ENCODE measurements at regions not wholly inside any gene's neighbourhood (a gene's known extent, or its start where the extent isn't known, plus 50 kb on each side); places are given as distances from the start of the nearest gene placed in this dataset.

- no peak for DNase-seq (ENCODE audit: low spot score)
- H3K27ac ChIP-seq (ENCODE audit: poor library complexity, severe bottlenecking): no peak overlapping the region
- H3K36me3 ChIP-seq (ENCODE audit: low read depth): no peaks in the 10 kb centered on the region
- no peaks in the 10 kb centered on the region for H3K4me1 ChIP-seq (ENCODE audit: insufficient read depth, poor library complexity, severe bottlenecking)
- H3K9me3 ChIP-seq (ENCODE audit: severe bottlenecking): no peaks in the 10 kb centered on the region
- no peak for ATAC-seq (ENCODE audit: low read depth)
- H3K4me3 ChIP-seq (ENCODE audit: severe bottlenecking): no peak overlapping the region
- TF ChIP-seq CTCF (IDR thresholded peaks at IDR 0.05; ENCODE audit: poor library complexity, severe bottlenecking): no peak
- H3K27me3 ChIP-seq (ENCODE audit: insufficient read depth, poor library complexity, severe bottlenecking): no peaks in the 10 kb centered on the region
Measured at GRCh38 chr9:109590966-109591365, 92.9 kb upstream of the PTPN3 start.

- H3K4me1 ChIP-seq (ENCODE audit: insufficient read depth, poor library complexity, severe bottlenecking): no peaks in the 10 kb centered on the region
Measured at GRCh38 chr9:109591691-109592090, 93.6 kb upstream of the PTPN3 start.

GRCh38 chr9:109593612-109594011 is 95.5 kb upstream of the PTPN3 start:
- no peaks in the 10 kb centered on the region for H3K36me3 ChIP-seq (ENCODE audit: low read depth)
- no peak overlapping the region for H3K27ac ChIP-seq (ENCODE audit: poor library complexity, severe bottlenecking)
- DNase-seq (ENCODE audit: low spot score): no peak

More at GRCh38 chr9:109591691-109592090, 93.6 kb upstream of the PTPN3 start:
- H3K4me3 ChIP-seq (ENCODE audit: severe bottlenecking): no peak overlapping the region
- H3K9me3 ChIP-seq (ENCODE audit: severe bottlenecking): no peaks in the 10 kb centered on the region
- no peaks in the 10 kb centered on the region for H3K36me3 ChIP-seq (ENCODE audit: low read depth)
- H3K27me3 ChIP-seq (ENCODE audit: insufficient read depth, poor library complexity, severe bottlenecking): no peaks in the 10 kb centered on the region
- H3K27ac ChIP-seq (ENCODE audit: poor library complexity, severe bottlenecking): no peak overlapping the region
- DNase-seq (ENCODE audit: low spot score): no peak
- ATAC-seq (ENCODE audit: low read depth): no peak
- TF ChIP-seq CTCF (IDR thresholded peaks at IDR 0.05; ENCODE audit: poor library complexity, severe bottlenecking): no peak

GRCh38 chr9:109597496-109597895 is 99.4 kb upstream of the PTPN3 start:
- no peaks in the 10 kb centered on the region for H3K4me1 ChIP-seq (ENCODE audit: insufficient read depth, poor library complexity, severe bottlenecking)
- no peaks in the 10 kb centered on the region for H3K36me3 ChIP-seq (ENCODE audit: low read depth)
- ATAC-seq (ENCODE audit: low read depth) (no peak), DNase-seq (ENCODE audit: low spot score) (no peak)
- H3K27ac ChIP-seq (ENCODE audit: poor library complexity, severe bottlenecking): no peak overlapping the region
- no peak overlapping the region for H3K4me3 ChIP-seq (ENCODE audit: severe bottlenecking)
- H3K9me3 ChIP-seq (ENCODE audit: severe bottlenecking): no peaks in the 10 kb centered on the region
- no peak for TF ChIP-seq CTCF (IDR thresholded peaks at IDR 0.05; ENCODE audit: poor library complexity, severe bottlenecking)
- H3K27me3 ChIP-seq (ENCODE audit: insufficient read depth, poor library complexity, severe bottlenecking): no peaks in the 10 kb centered on the region

More at GRCh38 chr9:109593612-109594011, 95.5 kb upstream of the PTPN3 start:
- H3K9me3 ChIP-seq (ENCODE audit: severe bottlenecking): no peaks in the 10 kb centered on the region
- no peak for ATAC-seq (ENCODE audit: low read depth)
- H3K4me1 ChIP-seq (ENCODE audit: insufficient read depth, poor library complexity, severe bottlenecking): no peaks in the 10 kb centered on the region
- no peak for TF ChIP-seq CTCF (IDR thresholded peaks at IDR 0.05; ENCODE audit: poor library complexity, severe bottlenecking)
- no peaks in the 10 kb centered on the region for H3K27me3 ChIP-seq (ENCODE audit: insufficient read depth, poor library complexity, severe bottlenecking)
- no peak overlapping the region for H3K4me3 ChIP-seq (ENCODE audit: severe bottlenecking)

- no peak overlapping the region for H3K4me3 ChIP-seq (ENCODE audit: severe bottlenecking)
- no peaks in the 10 kb centered on the region for H3K36me3 ChIP-seq (ENCODE audit: low read depth)
- no peak for ATAC-seq (ENCODE audit: low read depth)
- no peak overlapping the region for H3K27ac ChIP-seq (ENCODE audit: poor library complexity, severe bottlenecking)
- no peak for TF ChIP-seq CTCF (IDR thresholded peaks at IDR 0.05; ENCODE audit: poor library complexity, severe bottlenecking)
- H3K27me3 ChIP-seq (ENCODE audit: insufficient read depth, poor library complexity, severe bottlenecking): no peaks in the 10 kb centered on the region
- DNase-seq (ENCODE audit: low spot score): no peak
- no peaks in the 10 kb centered on the region for H3K9me3 ChIP-seq (ENCODE audit: severe bottlenecking)
- H3K4me1 ChIP-seq (ENCODE audit: insufficient read depth, poor library complexity, severe bottlenecking): no peaks in the 10 kb centered on the region
Measured at GRCh38 chr9:109599131-109599530, 101.0 kb upstream of the PTPN3 start.
